HG03097 (cell line): ENCODE measurements at regions not wholly inside any gene's neighbourhood (a gene's known extent, or its start where the extent isn't known, plus 50 kb on each side); places are given as distances from the start of the nearest gene placed in this dataset.

Source experiments
- ATAC-seq: cut with Tn5 transposase; IDR thresholded peaks from one replicate; pipeline ENCODE4 v1.9.1; 2021; ENCODE audit not compliant: unreplicated experiment, low FRiP score

DNA sequence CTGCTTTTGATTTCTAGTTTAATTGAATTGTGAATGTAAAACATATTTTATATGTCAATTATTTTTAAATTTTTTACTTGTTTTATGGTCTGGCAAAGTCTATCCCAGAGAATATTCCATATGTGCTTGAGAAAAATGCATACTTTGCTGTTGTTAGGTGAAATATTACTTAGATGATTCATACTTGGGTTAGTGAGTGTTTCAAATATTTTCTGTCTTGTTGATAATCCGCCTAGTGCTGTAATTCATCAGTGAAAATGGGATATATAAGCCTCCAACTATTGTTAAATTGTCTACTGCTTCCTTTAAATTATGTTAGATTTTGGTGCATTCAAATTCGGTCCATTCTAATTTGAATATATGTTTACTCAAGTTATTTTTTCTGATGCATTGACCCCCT is 395.5 kb downstream of the LRFN5 start:
- ATAC-seq: no peak

DNA sequence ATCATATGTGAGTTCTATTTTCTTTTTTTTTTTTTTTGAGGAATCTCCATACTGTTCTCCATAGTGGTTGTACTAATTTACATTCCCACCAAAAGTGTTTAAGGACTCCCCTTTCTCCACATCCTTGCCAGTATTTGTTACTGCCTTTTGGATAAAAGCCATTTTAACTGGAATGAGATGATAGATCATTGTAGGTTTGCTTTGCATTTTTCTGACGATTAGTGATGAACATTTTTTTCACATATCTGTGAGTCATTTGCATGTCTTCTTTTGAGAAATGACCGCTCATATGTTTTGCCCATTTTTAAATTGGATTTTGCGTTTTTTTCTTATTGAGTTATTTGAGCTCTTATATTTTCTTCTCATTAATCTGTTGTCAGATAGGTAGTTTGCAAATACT is 394.8 kb downstream of the LRFN5 start:
- ATAC-seq: no peak

DNA sequence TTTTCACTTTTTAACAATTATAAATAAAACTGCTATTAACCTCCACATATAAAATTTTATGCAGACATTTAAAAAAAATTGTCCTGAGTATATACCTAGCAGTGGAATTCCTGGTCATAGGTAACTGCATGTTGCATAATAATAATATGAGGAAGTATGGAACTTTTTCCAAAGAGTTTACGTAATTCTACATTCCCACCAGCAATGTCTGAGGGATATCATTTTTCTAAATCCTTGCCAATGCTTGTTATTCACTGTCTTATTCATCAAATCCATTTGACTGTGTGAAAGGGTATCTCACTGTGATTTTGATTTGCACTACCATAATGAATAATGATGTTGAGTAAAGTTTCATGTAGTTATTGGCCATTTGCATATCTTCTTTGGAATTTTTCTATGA is 393.8 kb downstream of the LRFN5 start:
- no peak for ATAC-seq

DNA sequence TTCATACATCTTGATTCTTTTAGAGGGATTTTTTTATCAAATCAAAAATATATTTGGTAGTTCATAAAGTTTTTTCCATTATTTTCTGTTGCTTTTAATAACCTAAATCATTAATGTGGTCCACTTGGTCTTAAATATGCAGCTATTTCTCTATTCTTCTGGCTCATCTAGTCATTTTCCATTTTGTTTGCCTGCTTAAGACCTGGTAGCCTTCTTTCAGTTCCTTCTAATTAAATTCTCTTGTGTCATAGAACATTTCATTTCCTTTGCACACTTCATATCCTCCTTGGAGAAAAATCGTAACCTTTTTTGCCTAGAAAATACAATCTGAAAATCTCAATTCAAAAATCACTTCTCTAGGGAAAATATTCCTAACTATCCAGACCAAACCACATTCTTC is 387.0 kb downstream of the LRFN5 start:
- ATAC-seq: no peak

DNA sequence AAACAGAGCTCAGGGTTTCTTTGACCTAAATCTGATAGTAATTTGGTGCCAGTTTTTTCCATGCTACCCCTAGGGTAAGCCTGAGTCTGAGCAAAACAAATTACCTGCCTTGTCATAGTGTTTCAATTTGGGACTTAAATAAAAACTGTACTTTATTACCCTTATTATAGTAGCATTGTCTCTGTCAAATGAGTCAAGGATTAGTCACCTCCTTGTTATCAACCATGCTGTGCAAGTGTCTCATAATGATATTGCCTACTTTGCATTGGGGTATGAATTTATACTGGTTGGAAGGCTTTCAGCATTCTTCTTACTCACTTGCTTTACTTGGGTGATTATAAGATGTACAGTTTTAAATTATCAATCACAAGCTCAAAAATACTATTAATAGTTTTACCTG is 380.0 kb downstream of the LRFN5 start:
- ATAC-seq: no peak

DNA sequence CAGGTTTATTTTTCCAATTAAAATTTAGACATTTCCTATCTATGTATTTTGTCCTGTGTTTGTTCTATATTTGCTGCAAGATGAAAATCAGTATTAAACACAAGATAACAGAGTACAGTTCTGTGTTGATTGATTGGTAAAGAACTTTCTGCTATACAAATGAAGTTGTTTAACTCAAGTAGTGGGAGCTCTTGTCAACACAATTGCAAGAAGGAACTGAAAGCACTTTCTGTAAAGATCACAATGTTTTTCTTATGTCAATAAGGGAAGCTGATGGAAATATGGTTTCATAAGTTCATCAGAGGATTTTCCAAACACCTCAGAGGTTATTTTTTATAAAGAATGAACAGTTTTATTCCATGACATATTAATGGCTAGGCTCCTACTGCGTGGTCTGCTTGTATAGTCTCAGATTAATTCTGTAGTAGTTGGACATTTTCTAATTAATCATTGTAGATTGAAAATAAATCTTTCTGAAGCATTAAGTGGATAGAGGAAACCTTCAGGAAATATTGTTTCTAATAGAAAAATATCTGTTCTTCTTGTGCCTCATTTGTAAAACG is 379.5 kb downstream of the LRFN5 start:
- no peak for ATAC-seq

DNA sequence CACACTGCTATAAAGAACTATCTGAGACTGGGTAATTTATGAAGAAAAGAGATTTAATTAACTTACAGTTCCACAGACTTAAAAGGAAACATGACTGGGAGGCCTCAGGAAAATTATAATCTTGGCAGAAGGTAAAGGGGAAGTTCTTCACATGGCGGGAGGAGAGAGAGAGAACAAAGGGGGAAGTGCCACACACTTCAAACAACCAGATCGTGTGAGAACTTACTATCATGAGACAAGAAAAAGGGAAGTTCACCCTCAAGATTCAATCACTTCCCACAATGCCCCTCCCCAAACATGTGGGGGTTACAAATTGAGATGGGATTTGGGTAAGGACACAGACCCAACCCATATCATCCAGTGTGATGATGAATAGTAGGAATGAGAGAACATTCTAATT is 366.5 kb downstream of the LRFN5 start:
- ATAC-seq: no peak

DNA sequence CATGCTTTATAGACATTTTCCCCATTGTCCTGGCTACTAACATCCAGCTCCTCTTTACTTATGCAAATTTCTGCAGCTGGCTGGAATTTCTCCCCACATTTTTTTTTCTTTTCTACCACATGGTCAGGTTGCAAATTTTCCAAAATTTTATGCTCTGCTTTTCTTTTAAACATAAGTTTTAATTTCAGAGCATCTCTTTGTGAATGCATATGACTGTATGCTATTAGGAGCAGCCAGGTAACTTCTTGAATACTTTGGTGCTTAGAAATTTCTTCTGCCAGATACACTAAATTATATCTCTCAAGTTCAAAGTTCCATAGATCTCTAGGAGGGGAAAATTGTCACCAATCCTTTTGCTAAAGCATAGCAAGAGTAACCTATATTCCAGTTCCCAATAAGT is 365.9 kb downstream of the LRFN5 start:
- ATAC-seq: no peak

DNA sequence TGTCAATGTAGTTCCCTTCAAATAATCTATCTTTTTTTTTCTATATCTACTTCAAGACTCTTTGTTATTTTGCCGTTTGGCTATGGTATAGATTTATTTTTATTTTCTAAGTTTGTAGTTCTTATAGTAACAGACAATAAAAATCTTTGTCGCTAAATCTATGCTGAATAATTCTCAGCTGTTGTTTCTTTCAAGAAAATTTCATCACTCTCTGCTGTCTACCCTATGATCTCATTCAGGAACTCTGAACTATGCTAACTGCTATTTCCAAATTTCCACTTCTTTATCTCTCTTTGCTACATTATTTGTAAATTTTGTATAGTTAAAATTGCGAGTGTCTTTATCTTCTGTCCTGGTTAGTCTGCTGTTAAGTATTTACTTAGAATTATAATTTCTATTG is 353.6 kb downstream of the LRFN5 start:
- ATAC-seq: no peak

DNA sequence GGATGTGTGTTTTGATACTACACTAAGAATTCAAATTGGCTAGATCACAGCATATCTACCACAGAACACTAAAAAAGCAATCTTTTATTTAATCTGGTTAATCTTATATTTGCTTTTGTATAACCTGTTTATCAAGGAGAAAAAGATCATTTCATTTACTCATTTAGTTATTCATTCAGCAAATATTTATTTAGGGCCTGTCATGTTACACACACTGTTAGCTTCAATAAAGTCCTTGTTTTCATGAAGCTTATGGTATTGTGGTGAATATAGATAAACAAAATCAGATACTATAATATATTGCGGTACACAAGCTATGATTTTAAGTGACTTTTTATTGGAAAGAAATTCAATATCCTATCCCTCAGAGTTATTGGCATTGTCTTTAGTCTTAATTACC is 350.8 kb downstream of the LRFN5 start:
- ATAC-seq: no peak
